WTC11 (cell line): ENCODE measurements at regions not wholly inside any gene's neighbourhood (a gene's known extent, or its start where the extent isn't known, plus 50 kb on each side); places are given as distances from the start of the nearest gene placed in this dataset.

Source experiments
- ATAC-seq: fragments of 200-7000 bp; cut with Tn5 transposase; 2 replicates; pipeline ENCODE4 v1.10.0; 2021; ENCODE audit warnings: mild to moderate bottlenecking, moderate library complexity
- CTCF ChIA-PET: fragments of 300-600 bp; sonication (Branson Sonifier 250); formaldehyde crosslinking; loops from one replicate; lab custom pipeline; 2021; ENCODE audit warnings: antibody characterized with exemption; lab: Charles Lee
- POLR2A ChIA-PET: fragments of 350-600 bp; sonication (Branson Sonifier 250); formaldehyde crosslinking; loops from one replicate; lab custom pipeline; 2021; ENCODE audit warnings: antibody characterized with exemption; lab: Charles Lee
- DNase-seq: peaks from one replicate; pipeline ENCODE4 v3.0.0; 2021; ENCODE audit warnings: low spot score
- H3K27ac Mint-ChIP-seq: 2 replicates; pipeline ENCODE4 v1.8.0; 2021; ENCODE audit warnings: mixed read lengths
- H3K27me3 Mint-ChIP-seq: 2 replicates; pipeline ENCODE4 v1.8.0; 2021; ENCODE audit warnings: low read depth, mild to moderate bottlenecking, moderate library complexity, mixed read lengths
- H3K36me3 Mint-ChIP-seq: 2 replicates; pipeline ENCODE4 v1.8.0; 2021; ENCODE audit warnings: mixed read lengths
- H3K4me1 Mint-ChIP-seq: 2 replicates; pipeline ENCODE4 v1.8.0; 2022; ENCODE audit warnings: mixed read lengths
- H3K4me3 Mint-ChIP-seq: 2 replicates; pipeline ENCODE4 v1.8.0; 2021; ENCODE audit warnings: mild to moderate bottlenecking, moderate library complexity, mixed read lengths
- H3K9me3 Mint-ChIP-seq: 2 replicates; pipeline ENCODE4 v1.8.0; 2021; ENCODE audit warnings: mixed read lengths
- CBFB ChIP-seq: sonication (generic); formaldehyde crosslinking; IDR thresholded peaks from 2 replicates; pipeline ENCODE4 v1.8.1; 2022; ENCODE audit warnings: mild to moderate bottlenecking, low read depth, missing genetic modification reagents
- CREM ChIP-seq: sonication (generic); formaldehyde crosslinking; IDR thresholded peaks from 2 replicates; pipeline ENCODE4 v1.8.1; 2022; ENCODE audit warnings: mild to moderate bottlenecking, missing genetic modification reagents, moderate library complexity
- EMX1 ChIP-seq: fragments of 250-450 bp; sonication (Bioruptor Pico); IDR thresholded peaks from 2 replicates; pipeline ENCODE4 v1.8.0; 2021; ENCODE audit warnings: mild to moderate bottlenecking
- GRHL2 ChIP-seq: fragments of 250-450 bp; sonication (Bioruptor Pico); IDR thresholded peaks from 2 replicates; pipeline ENCODE4 v1.8.0; 2022; ENCODE audit warnings: mild to moderate bottlenecking, moderate library complexity; ENCODE audit not compliant: insufficient replicate concordance, severe bottlenecking
- JAZF1 ChIP-seq: fragments of 250-450 bp; sonication (Bioruptor Pico); IDR thresholded peaks from 2 replicates; pipeline ENCODE4 v1.9.0; 2021; ENCODE audit warnings: moderate library complexity, mild to moderate bottlenecking, inconsistent platforms
- JUN ChIP-seq: sonication (generic); formaldehyde crosslinking; IDR thresholded peaks from 2 replicates; pipeline ENCODE4 v1.8.0; 2023; ENCODE audit warnings: mild to moderate bottlenecking, missing genetic modification reagents
- NFATC4 ChIP-seq: fragments of 250-450 bp; sonication (Bioruptor Pico); IDR thresholded peaks from 2 replicates; pipeline ENCODE4 v1.9.0; 2021; ENCODE audit warnings: mild to moderate bottlenecking
- NFYB ChIP-seq: sonication (generic); formaldehyde crosslinking; conservative IDR thresholded peaks from 2 replicates; pipeline ENCODE4 v1.8.0; 2022; ENCODE audit warnings: low read depth, missing genetic modification reagents
- NR3C1 ChIP-seq: sonication (generic); formaldehyde crosslinking; conservative IDR thresholded peaks from 2 replicates; pipeline ENCODE4 v1.8.1; 2023; ENCODE audit warnings: low read depth, mild to moderate bottlenecking, missing genetic modification reagents
- RELA ChIP-seq: sonication (generic); formaldehyde crosslinking; IDR thresholded peaks from 2 replicates; pipeline ENCODE4 v1.8.1; 2022; ENCODE audit warnings: missing genetic modification reagents, mild to moderate bottlenecking, borderline replicate concordance
- ZNF138 ChIP-seq: sonication (generic); formaldehyde crosslinking; conservative IDR thresholded peaks from 2 replicates; pipeline ENCODE4 v1.8.1; 2022; ENCODE audit warnings: mild to moderate bottlenecking, moderate library complexity, missing genetic modification reagents
- ZNF263 ChIP-seq: sonication (generic); formaldehyde crosslinking; IDR thresholded peaks from 2 replicates; pipeline ENCODE4 v1.8.1; 2022; ENCODE audit warnings: low read depth, mild to moderate bottlenecking, moderate library complexity, missing genetic modification reagents
- TF ChIP-seq, protein P1 (sequence below): fragments of 250-450 bp; sonication (Bioruptor Pico); IDR thresholded peaks from 2 replicates; pipeline ENCODE4 v1.9.0; 2021; ENCODE audit warnings: mild to moderate bottlenecking
- TF ChIP-seq, protein P2 (sequence below): sonication (generic); formaldehyde crosslinking; conservative IDR thresholded peaks from 2 replicates; pipeline ENCODE4 v1.8.1; 2023; ENCODE audit warnings: mild to moderate bottlenecking, low read depth, missing genetic modification reagents, moderate library complexity
- TF ChIP-seq, protein P3 (sequence below): sonication (generic); formaldehyde crosslinking; IDR thresholded peaks from 2 replicates; pipeline ENCODE4 v1.8.0; 2022; ENCODE audit warnings: mild to moderate bottlenecking, missing genetic modification reagents
- TF ChIP-seq, protein P4 (sequence below): fragments of 250-450 bp; sonication (Bioruptor Pico); IDR thresholded peaks from 2 replicates; pipeline ENCODE4 v1.8.0; 2021; ENCODE audit warnings: mild to moderate bottlenecking
- TF ChIP-seq, protein P5 (sequence below): sonication (generic); formaldehyde crosslinking; conservative IDR thresholded peaks from 2 replicates; pipeline ENCODE4 v1.8.1; 2022; ENCODE audit warnings: mild to moderate bottlenecking, missing genetic modification reagents

DNA sequence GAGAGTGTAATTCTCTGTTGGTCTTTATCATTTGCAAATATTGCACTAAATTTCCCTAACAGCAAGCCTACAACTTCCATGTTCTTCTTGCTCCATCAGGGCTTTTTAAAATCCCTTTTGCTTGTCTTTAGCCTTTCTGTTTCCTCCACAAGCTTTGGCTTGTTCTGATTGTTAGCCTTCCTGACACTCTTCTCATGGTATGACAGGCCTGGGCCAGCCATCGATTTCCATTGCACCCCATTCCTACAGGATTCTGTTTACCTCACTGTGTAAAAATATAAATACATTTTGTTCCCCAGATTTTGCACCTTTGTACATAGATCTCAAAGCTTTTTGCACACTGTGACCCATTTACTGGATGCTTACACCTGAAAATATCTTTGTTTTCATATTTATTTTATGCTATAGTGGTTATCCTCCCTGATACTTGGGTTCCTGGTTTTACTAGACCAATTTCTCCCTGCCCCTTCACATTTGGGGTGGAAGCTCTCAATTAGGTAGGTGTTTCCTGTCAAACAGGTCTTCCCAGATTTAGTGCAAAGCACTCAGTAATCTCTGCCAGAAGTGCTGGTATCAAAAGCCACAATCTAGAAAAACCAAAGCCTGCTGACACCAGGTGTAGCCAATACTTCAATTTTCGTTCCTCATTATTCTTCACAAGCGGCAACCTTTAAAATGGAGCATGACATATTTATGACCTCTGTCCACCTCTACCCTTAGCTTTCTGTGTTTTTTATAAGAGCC, 57.9 kb upstream of the PPP2R3A start:
- no peaks in the 10 kb centered on the region for H3K36me3 Mint-ChIP-seq

DNA sequence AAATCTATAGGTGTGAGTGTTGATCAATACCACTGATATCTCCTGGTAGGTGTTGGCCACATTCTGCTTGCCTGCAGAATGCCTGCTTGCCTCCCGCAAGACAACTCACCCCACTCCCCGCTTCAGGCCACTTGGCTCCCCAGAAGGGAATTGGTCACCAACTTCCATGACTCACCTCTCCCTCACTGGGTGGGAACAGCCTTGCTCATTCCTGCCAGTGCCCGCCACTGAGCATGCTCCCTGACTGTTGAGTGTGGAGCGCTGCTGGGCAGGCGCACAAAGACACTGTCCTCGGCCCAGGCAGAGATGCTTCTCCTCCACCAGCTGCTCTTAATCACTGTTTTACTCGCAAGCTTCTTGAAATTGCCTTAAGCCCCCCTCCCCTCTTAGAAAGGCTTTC, 57.3 kb upstream of the PPP2R3A start:
- ATAC-seq (peak; percentile 52), DNase-seq (no peak)
- H3K4me1 Mint-ChIP-seq, result peaks cover 27% of the 10 kb centered on the region
- no peaks in the 10 kb centered on the region for H3K36me3 Mint-ChIP-seq
- H3K9me3 Mint-ChIP-seq, result no peaks in the 10 kb centered on the region
- no peaks in the 10 kb centered on the region; the same call in 1 of the 2 replicates for H3K27me3 Mint-ChIP-seq
- H3K4me3 Mint-ChIP-seq, result no peak overlapping the region
- no peak overlapping the region for H3K27ac Mint-ChIP-seq
- TF ChIP-seq NR3C1, result no peak
- ChIA-PET POLR2A (no interaction called here), CTCF (interaction anchor here (3.3 to 6.0 kb wide), 2 partner anchors 134 to 171 kb away, joined by 7 to 95 read pairs; no protein-coding TSS in a partner anchor)

More for the DNA sequence above, 57.9 kb upstream of the PPP2R3A start:
- peaks cover 27% of the 10 kb centered on the region for H3K4me1 Mint-ChIP-seq
- H3K27ac Mint-ChIP-seq, result no peak overlapping the region
- peaks cover 5% of the 10 kb centered on the region; the same call in 1 of the 2 replicates for H3K9me3 Mint-ChIP-seq
- H3K4me3 Mint-ChIP-seq, result no peak overlapping the region
- TF ChIP-seq JUN (CRISPR knock-in tag) (no peak), NFYB (CRISPR knock-in tag) (no peak), EMX1 (CRISPR knock-in tag) (no peak), JAZF1 (CRISPR knock-in tag) (no peak), CREM (CRISPR knock-in tag) (no peak), ZNF138 (CRISPR knock-in tag) (no peak), GRHL2 (no peak), RELA (CRISPR knock-in tag) (no peak)
- TF ChIP-seq, protein P1, sequence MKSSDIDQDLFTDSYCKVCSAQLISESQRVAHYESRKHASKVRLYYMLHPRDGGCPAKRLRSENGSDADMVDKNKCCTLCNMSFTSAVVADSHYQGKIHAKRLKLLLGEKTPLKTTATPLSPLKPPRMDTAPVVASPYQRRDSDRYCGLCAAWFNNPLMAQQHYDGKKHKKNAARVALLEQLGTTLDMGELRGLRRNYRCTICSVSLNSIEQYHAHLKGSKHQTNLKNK (CRISPR knock-in tag), result no peak
- TF ChIP-seq, protein P2, sequence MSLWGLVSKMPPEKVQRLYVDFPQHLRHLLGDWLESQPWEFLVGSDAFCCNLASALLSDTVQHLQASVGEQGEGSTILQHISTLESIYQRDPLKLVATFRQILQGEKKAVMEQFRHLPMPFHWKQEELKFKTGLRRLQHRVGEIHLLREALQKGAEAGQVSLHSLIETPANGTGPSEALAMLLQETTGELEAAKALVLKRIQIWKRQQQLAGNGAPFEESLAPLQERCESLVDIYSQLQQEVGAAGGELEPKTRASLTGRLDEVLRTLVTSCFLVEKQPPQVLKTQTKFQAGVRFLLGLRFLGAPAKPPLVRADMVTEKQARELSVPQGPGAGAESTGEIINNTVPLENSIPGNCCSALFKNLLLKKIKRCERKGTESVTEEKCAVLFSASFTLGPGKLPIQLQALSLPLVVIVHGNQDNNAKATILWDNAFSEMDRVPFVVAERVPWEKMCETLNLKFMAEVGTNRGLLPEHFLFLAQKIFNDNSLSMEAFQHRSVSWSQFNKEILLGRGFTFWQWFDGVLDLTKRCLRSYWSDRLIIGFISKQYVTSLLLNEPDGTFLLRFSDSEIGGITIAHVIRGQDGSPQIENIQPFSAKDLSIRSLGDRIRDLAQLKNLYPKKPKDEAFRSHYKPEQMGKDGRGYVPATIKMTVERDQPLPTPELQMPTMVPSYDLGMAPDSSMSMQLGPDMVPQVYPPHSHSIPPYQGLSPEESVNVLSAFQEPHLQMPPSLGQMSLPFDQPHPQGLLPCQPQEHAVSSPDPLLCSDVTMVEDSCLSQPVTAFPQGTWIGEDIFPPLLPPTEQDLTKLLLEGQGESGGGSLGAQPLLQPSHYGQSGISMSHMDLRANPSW (CRISPR knock-in tag), result no peak
- TF ChIP-seq, protein P3, sequence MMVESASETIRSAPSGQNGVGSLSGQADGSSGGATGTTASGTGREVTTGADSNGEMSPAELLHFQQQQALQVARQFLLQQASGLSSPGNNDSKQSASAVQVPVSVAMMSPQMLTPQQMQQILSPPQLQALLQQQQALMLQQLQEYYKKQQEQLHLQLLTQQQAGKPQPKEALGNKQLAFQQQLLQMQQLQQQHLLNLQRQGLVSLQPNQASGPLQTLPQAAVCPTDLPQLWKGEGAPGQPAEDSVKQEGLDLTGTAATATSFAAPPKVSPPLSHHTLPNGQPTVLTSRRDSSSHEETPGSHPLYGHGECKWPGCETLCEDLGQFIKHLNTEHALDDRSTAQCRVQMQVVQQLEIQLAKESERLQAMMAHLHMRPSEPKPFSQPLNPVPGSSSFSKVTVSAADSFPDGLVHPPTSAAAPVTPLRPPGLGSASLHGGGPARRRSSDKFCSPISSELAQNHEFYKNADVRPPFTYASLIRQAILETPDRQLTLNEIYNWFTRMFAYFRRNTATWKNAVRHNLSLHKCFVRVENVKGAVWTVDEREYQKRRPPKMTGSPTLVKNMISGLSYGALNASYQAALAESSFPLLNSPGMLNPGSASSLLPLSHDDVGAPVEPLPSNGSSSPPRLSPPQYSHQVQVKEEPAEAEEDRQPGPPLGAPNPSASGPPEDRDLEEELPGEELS (CRISPR knock-in tag), result no peak
- TF ChIP-seq, protein P4, sequence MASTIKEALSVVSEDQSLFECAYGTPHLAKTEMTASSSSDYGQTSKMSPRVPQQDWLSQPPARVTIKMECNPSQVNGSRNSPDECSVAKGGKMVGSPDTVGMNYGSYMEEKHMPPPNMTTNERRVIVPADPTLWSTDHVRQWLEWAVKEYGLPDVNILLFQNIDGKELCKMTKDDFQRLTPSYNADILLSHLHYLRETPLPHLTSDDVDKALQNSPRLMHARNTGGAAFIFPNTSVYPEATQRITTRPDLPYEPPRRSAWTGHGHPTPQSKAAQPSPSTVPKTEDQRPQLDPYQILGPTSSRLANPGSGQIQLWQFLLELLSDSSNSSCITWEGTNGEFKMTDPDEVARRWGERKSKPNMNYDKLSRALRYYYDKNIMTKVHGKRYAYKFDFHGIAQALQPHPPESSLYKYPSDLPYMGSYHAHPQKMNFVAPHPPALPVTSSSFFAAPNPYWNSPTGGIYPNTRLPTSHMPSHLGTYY (CRISPR knock-in tag), result no peak
- TF ChIP-seq, protein P5, sequence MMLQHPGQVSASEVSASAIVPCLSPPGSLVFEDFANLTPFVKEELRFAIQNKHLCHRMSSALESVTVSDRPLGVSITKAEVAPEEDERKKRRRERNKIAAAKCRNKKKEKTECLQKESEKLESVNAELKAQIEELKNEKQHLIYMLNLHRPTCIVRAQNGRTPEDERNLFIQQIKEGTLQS, result no peak
- H3K27me3 Mint-ChIP-seq, result no peaks in the 10 kb centered on the region; the same call in 1 of the 2 replicates
- ChIA-PET POLR2A (no interaction called here), CTCF (interaction anchor here (3.3 to 6.0 kb wide), 2 partner anchors 134 to 171 kb away, joined by 7 to 95 read pairs; no protein-coding TSS in a partner anchor)
- ATAC-seq, result no peak
- no peak for DNase-seq

DNA sequence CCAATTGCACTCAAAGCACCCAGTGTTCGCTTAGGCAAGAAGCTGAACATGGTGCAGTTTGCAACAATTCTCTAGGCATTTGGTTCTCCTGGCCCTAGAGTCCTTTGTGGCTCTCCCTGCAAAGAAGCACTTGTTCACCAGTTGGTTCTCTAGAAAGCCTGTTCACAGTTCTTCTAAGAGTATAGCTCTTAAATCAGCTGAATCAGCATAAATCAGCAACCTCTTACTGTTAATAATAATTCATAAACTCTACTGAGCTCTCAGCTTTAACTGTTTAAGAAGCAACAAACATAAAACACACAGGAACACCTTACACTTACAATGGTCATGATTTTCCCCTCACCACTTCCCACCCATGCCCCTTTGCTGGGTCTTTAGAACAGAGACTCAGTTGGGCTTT, 56.8 kb upstream of the PPP2R3A start:
- peaks cover 27% of the 10 kb centered on the region for H3K4me1 Mint-ChIP-seq
- H3K9me3 Mint-ChIP-seq, result no peaks in the 10 kb centered on the region
- POLR2A ChIA-PET, result no interaction called here
- no peak overlapping the region for H3K4me3 Mint-ChIP-seq
- DNase-seq, result no peak
- no peak overlapping the region for H3K27ac Mint-ChIP-seq
- no peak for ATAC-seq
- no peaks in the 10 kb centered on the region; the same call in 1 of the 2 replicates for H3K27me3 Mint-ChIP-seq
- TF ChIP-seq NFATC4 (CRISPR knock-in tag) (no peak), ZNF263 (CRISPR knock-in tag) (no peak), CBFB (CRISPR knock-in tag) (no peak), JAZF1 (CRISPR knock-in tag) (no peak)
- TF ChIP-seq, all 79 proteins: peak for 0
- CTCF ChIA-PET, result interaction anchor here (6.0 kb wide), 1 partner anchor 133 kb away, joined by 95 read pairs; no protein-coding TSS in a partner anchor
- H3K36me3 Mint-ChIP-seq, result no peaks in the 10 kb centered on the region
